SK-N-SH (cell line): ENCODE measurements at regions not wholly inside any gene's neighbourhood (a gene's known extent, or its start where the extent isn't known, plus 50 kb on each side); places are given as distances from the start of the nearest gene placed in this dataset.

Source experiments
- CTCF ChIA-PET: fragments of 300-600, 350-600 bp; formaldehyde crosslinking; extraction: SDS; loops from one replicate; lab custom pipeline; 2021; lab: Yijun Ruan, JAX
- POLR2A ChIA-PET: fragments of 350-600 bp; sonication (Branson Sonifier 250); formaldehyde crosslinking; extraction: SDS; loops from one replicate; lab custom pipeline; 2020; ENCODE audit warnings: antibody characterized with exemption, inconsistent platforms; lab: Yijun Ruan, JAX
- DNase-seq: peaks from one replicate; pipeline ENCODE4 v3.0.0; 2012
- H2AFZ ChIP-seq: fragments of 200-600 bp; sonication (generic); 2 replicates; pipeline ENCODE4 v1.8.1; 2016; ENCODE audit warnings: antibody characterized with exemption, mild to moderate bottlenecking, low read depth
- H3F3A ChIP-seq: fragments of 200-600 bp; sonication (generic); replicated peaks from 2 replicates; pipeline ENCODE3; 2016; ENCODE audit warnings: antibody characterized with exemption, mild to moderate bottlenecking; ENCODE audit not compliant: insufficient read depth
- H3K27ac ChIP-seq, 2 experiments: fragments of 200-500 bp in 1 of 2; fragments of 200-600 bp in 1 of 2; sonication (Bioruptor generic) in 1 of 2; sonication (generic), shearing (Covaris generic) in 1 of 2; 2 replicates each; pipeline versions ENCODE4 v1.5.1 to v1.6.1; 2014 to 2016; ENCODE audit warnings: low read depth in 2 of 2, inconsistent platforms in 1 of 2, low read length in 1 of 2, mild to moderate bottlenecking in 1 of 2, mixed read lengths in 1 of 2
- H3K27me3 ChIP-seq: fragments of 200-600 bp; sonication (generic), shearing (Covaris generic); 2 replicates; pipeline ENCODE4 v1.6.1; 2016; ENCODE audit warnings: mixed run types; ENCODE audit not compliant: insufficient read depth
- H3K36me3 ChIP-seq, 2 experiments: fragments of 200-500 bp in 1 of 2; fragments of 200-600 bp in 1 of 2; sonication (Bioruptor generic) in 1 of 2; sonication (generic) in 1 of 2; replicated peaks in 1 of 2; 2 replicates each; pipeline versions ENCODE3 to v1.5.1; 2014 to 2016; ENCODE audit warnings: low read length in 1 of 2, mild to moderate bottlenecking in 1 of 2; ENCODE audit not compliant: insufficient read depth in 2 of 2, control insufficient read depth in 1 of 2
- H3K4me1 ChIP-seq, 2 experiments: fragments of 200-500 bp in 1 of 2; fragments of 200-600 bp in 1 of 2; sonication (Bioruptor generic) in 1 of 2; sonication (generic), shearing (Covaris generic) in 1 of 2; 2 replicates each; pipeline versions ENCODE4 v1.5.1 to v1.6.1; 2014 to 2016; ENCODE audit warnings: low read depth in 1 of 2, low read length in 1 of 2, mixed run types in 1 of 2; ENCODE audit not compliant: insufficient read depth in 2 of 2, control insufficient read depth in 1 of 2
- H3K4me2 ChIP-seq: fragments of 200-600 bp; sonication (generic), shearing (Covaris generic); 2 replicates; pipeline ENCODE4 v1.6.1; 2017; ENCODE audit warnings: mixed run types
- H3K4me3 ChIP-seq, 2 experiments: fragments of 200-500 bp in 1 of 2; fragments of 200-600 bp in 1 of 2; sonication (Bioruptor generic) in 1 of 2; sonication (generic), shearing (Covaris generic) in 1 of 2; 2 replicates each; pipeline versions ENCODE4 v1.5.1 to v1.8.1; 2014 to 2016; ENCODE audit warnings: low read depth in 2 of 2, inconsistent platforms in 1 of 2, low read length in 1 of 2, mild to moderate bottlenecking in 1 of 2, mixed read lengths in 1 of 2, moderate library complexity in 1 of 2
- H3K79me2 ChIP-seq: fragments of 200-600 bp; sonication (generic); 2 replicates; pipeline ENCODE4 v1.8.1; 2017; ENCODE audit warnings: mild to moderate bottlenecking; ENCODE audit not compliant: insufficient read depth
- H3K9ac ChIP-seq: fragments of 200-600 bp; sonication (generic); 2 replicates; pipeline ENCODE4 v1.6.1; 2017; ENCODE audit warnings: mixed run types
- H3K9me2 ChIP-seq: fragments of 200-600 bp; sonication (generic); 2 replicates; pipeline ENCODE4 v1.6.1; 2017; ENCODE audit warnings: mixed run types
- H3K9me3 ChIP-seq: fragments of 200-600 bp; sonication (generic); 2 replicates; pipeline ENCODE4 v1.6.1; 2017; ENCODE audit warnings: mixed run types, mild to moderate bottlenecking, moderate library complexity
- H4K20me1 ChIP-seq: fragments of 200-600 bp; sonication (generic); 2 replicates; pipeline ENCODE4 v1.6.1; 2017; ENCODE audit warnings: mild to moderate bottlenecking, mixed run types; ENCODE audit not compliant: insufficient read depth
- CTCF ChIP-seq: fragments of 200-600 bp; sonication (generic); IDR thresholded peaks from 2 replicates; pipeline ENCODE4 v1.6.1; 2017; ENCODE audit warnings: antibody characterized with exemption, mild to moderate bottlenecking, moderate library complexity
- EZH2phosphoT487 ChIP-seq: fragments of 200-600 bp; sonication (generic); IDR thresholded peaks from 2 replicates; pipeline ENCODE4 v1.6.1; 2017; ENCODE audit warnings: low read depth, mixed run types, mild to moderate bottlenecking, antibody characterized with exemption, moderate library complexity, borderline replicate concordance
- FOSL2 ChIP-seq: IDR thresholded peaks from 2 replicates; pipeline ENCODE4 v1.4.0; 2012; ENCODE audit warnings: low read depth, mild to moderate bottlenecking, moderate library complexity, borderline replicate concordance
- FOXJ3 ChIP-seq: sonication (generic); formaldehyde crosslinking; IDR thresholded peaks from 2 replicates; pipeline ENCODE4 v1.5.1; 2020; ENCODE audit warnings: mild to moderate bottlenecking, missing genetic modification reagents
- FOXM1 ChIP-seq: IDR thresholded peaks from 2 replicates; pipeline ENCODE4 v1.4.0; 2012; ENCODE audit warnings: low read depth, mild to moderate bottlenecking
- GABPA ChIP-seq: IDR thresholded peaks from 2 replicates; pipeline ENCODE4 v1.4.0; 2012; ENCODE audit warnings: low read depth, mild to moderate bottlenecking
- JUND ChIP-seq: IDR thresholded peaks from 2 replicates; pipeline ENCODE4 v1.4.0; 2012
- MXI1 ChIP-seq: IDR thresholded peaks from 2 replicates; pipeline ENCODE4 v1.6.1; 2012; ENCODE audit warnings: mild to moderate bottlenecking, low read depth, low read length, improper control_type of control experiment
- NRF1 ChIP-seq: IDR thresholded peaks from 2 replicates; pipeline ENCODE4 v1.6.1; 2012; ENCODE audit warnings: low read depth, mild to moderate bottlenecking, low read length
- PBX3 ChIP-seq: IDR thresholded peaks from 2 replicates; pipeline ENCODE4; 2012
- POLR2AphosphoS5 ChIP-seq: IDR thresholded peaks from 2 replicates; pipeline ENCODE4 v1.6.1; 2012; ENCODE audit warnings: low read depth, low read length
- RCOR1 ChIP-seq: fragments of 150-350 bp; IDR thresholded peaks from 2 replicates; pipeline ENCODE4 v1.6.1; 2017; ENCODE audit warnings: antibody characterized with exemption, low read length
- RFX5 ChIP-seq: IDR thresholded peaks from 2 replicates; pipeline ENCODE4 v1.6.1; 2012; ENCODE audit warnings: mild to moderate bottlenecking, improper control_type of control experiment, low read length
- TAF1 ChIP-seq: IDR thresholded peaks from 2 replicates; pipeline ENCODE4 v1.6.1; 2012; ENCODE audit warnings: low read depth, mild to moderate bottlenecking, low read length, moderate library complexity, borderline replicate concordance
- TCF12 ChIP-seq: IDR thresholded peaks from 2 replicates; pipeline ENCODE4 v1.4.0; 2012
- TEAD4 ChIP-seq: IDR thresholded peaks from 2 replicates; pipeline ENCODE4 v1.4.0; 2012; ENCODE audit warnings: mild to moderate bottlenecking, borderline replicate concordance; ENCODE audit not compliant: insufficient read depth
- WGBS: methylation state at CpG from one replicate; pipeline ENCODE4 v1.1.6; 2017; ENCODE audit warnings: low lambda C conversion rate; 5-methylcytosine and 5-hydroxymethylcytosine counted together
- TF ChIP-seq, protein P1 (sequence below): fragments of 150-350 bp; IDR thresholded peaks from 2 replicates; pipeline ENCODE4 v1.6.1; 2017; ENCODE audit warnings: antibody characterized with exemption, low read length, low read depth, borderline replicate concordance
- TF ChIP-seq, protein P2 (sequence below): IDR thresholded peaks from 2 replicates; pipeline ENCODE4 v1.6.1; 2012; ENCODE audit warnings: mild to moderate bottlenecking, low read depth, low read length, moderate library complexity

- CTCF ChIA-PET: no interaction called here
- Histone ChIP-seq H3K9ac (no peak overlapping the region), H3F3A (no peaks in the 10 kb centered on the region), H3K4me2 (no peak overlapping the region), H3K4me1 (no peaks in the 10 kb centered on the region), H2AFZ (no peak overlapping the region), H3K4me3 (no peak overlapping the region), H4K20me1 (no peaks in the 10 kb centered on the region), H3K36me3 (no peaks in the 10 kb centered on the region), H3K9me2 (no peaks in the 10 kb centered on the region), H3K79me2 (no peaks in the 10 kb centered on the region), H3K9me3 (no peaks in the 10 kb centered on the region), H3K27me3 (no peaks in the 10 kb centered on the region), H3K27ac (no peak overlapping the region)
- TF ChIP-seq, protein P1, sequence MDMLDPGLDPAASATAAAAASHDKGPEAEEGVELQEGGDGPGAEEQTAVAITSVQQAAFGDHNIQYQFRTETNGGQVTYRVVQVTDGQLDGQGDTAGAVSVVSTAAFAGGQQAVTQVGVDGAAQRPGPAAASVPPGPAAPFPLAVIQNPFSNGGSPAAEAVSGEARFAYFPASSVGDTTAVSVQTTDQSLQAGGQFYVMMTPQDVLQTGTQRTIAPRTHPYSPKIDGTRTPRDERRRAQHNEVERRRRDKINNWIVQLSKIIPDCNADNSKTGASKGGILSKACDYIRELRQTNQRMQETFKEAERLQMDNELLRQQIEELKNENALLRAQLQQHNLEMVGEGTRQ: no peak
- TF ChIP-seq RFX5 (no peak), TEAD4 (no peak), NRF1 (no peak), POLR2AphosphoS5 (no peak), FOXM1 (no peak)
- TF ChIP-seq, protein P2, sequence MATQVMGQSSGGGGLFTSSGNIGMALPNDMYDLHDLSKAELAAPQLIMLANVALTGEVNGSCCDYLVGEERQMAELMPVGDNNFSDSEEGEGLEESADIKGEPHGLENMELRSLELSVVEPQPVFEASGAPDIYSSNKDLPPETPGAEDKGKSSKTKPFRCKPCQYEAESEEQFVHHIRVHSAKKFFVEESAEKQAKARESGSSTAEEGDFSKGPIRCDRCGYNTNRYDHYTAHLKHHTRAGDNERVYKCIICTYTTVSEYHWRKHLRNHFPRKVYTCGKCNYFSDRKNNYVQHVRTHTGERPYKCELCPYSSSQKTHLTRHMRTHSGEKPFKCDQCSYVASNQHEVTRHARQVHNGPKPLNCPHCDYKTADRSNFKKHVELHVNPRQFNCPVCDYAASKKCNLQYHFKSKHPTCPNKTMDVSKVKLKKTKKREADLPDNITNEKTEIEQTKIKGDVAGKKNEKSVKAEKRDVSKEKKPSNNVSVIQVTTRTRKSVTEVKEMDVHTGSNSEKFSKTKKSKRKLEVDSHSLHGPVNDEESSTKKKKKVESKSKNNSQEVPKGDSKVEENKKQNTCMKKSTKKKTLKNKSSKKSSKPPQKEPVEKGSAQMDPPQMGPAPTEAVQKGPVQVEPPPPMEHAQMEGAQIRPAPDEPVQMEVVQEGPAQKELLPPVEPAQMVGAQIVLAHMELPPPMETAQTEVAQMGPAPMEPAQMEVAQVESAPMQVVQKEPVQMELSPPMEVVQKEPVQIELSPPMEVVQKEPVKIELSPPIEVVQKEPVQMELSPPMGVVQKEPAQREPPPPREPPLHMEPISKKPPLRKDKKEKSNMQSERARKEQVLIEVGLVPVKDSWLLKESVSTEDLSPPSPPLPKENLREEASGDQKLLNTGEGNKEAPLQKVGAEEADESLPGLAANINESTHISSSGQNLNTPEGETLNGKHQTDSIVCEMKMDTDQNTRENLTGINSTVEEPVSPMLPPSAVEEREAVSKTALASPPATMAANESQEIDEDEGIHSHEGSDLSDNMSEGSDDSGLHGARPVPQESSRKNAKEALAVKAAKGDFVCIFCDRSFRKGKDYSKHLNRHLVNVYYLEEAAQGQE: no peak
- POLR2A ChIA-PET: no interaction called here
- DNase-seq: no peak
- WGBS: 0% methylated on average over 1 of the region's 1 CpG
Observed at GRCh38 chr3:89813500-89813899, 706.1 kb downstream of the EPHA3 start.

- Histone ChIP-seq H3K4me3 (no peak overlapping the region), H3K36me3 (no peaks in the 10 kb centered on the region), H3F3A (no peaks in the 10 kb centered on the region), H3K27me3 (no peaks in the 10 kb centered on the region), H3K27ac (no peak overlapping the region), H3K9me2 (no peaks in the 10 kb centered on the region), H3K9ac (no peak overlapping the region), H3K79me2 (no peaks in the 10 kb centered on the region), H3K9me3 (no peaks in the 10 kb centered on the region), H4K20me1 (no peaks in the 10 kb centered on the region), H3K4me2 (no peak overlapping the region), H2AFZ (no peak overlapping the region), H3K4me1 (peaks cover 0 to 9% of the 10 kb centered on the region in 2 experiments; a peak in 1 of 4 replicates)
- no peak for DNase-seq
- POLR2A ChIA-PET: no interaction called here
- CTCF ChIA-PET: no interaction called here
- TF ChIP-seq CTCF (no peak), JUND (no peak), MXI1 (no peak), PBX3 (no peak), EZH2phosphoT487 (no peak), GABPA (no peak), TCF12 (no peak), FOSL2 (no peak), FOXJ3 (CRISPR knock-in tag) (no peak), RCOR1 (no peak), TAF1 (no peak)
- TF ChIP-seq, protein P2: no peak
Observed at GRCh38 chr3:89841041-89841440, 733.6 kb downstream of the EPHA3 start.
